HEK293T (cell line): ENCODE measurements at regions not wholly inside any gene's neighbourhood (a gene's known extent, or its start where the extent isn't known, plus 50 kb on each side); places are given as distances from the start of the nearest gene placed in this dataset.
"Not testable (repeated sequence)": the region's sequence is repeated elsewhere in the genome, so short reads cannot be mapped to it uniquely, and the experiment has no call there.

Experiments used
- CTCF ChIA-PET: fragments of 350-600 bp; formaldehyde crosslinking; extraction: SDS; loops from one replicate; lab custom pipeline; 2021; ENCODE audit warnings: antibody characterized with exemption, inconsistent platforms; lab: Yijun Ruan, JAX
- POLR2A ChIA-PET: fragments of 350-600 bp; formaldehyde crosslinking; extraction: SDS; loops from one replicate; lab custom pipeline; 2020; ENCODE audit warnings: antibody characterized with exemption, inconsistent platforms; lab: Yijun Ruan, JAX
- DNase-seq: peaks from one replicate; pipeline ENCODE4 v3.0.0; 2012; ENCODE audit warnings: mixed read lengths; ENCODE audit errors: extremely low spot score
- ARNT ChIP-seq: fragments of 450-650 bp; IDR thresholded peaks from 2 replicates; pipeline ENCODE4 v1.6.1; 2017; ENCODE audit warnings: mild to moderate bottlenecking
- BHLHE40 ChIP-seq: fragments of 450-650 bp; IDR thresholded peaks from 2 replicates; pipeline ENCODE4 v1.6.1; 2016; ENCODE audit warnings: mild to moderate bottlenecking, moderate library complexity, borderline replicate concordance
- CTBP1 ChIP-seq: fragments of 450-650 bp; IDR thresholded peaks from 2 replicates; pipeline ENCODE4 v1.6.1; 2016; ENCODE audit warnings: borderline replicate concordance
- ELF4 ChIP-seq: fragments of 450-650 bp; IDR thresholded peaks from 2 replicates; pipeline ENCODE4 v1.6.1; 2017; ENCODE audit warnings: antibody characterized with exemption
- FOXA1 ChIP-seq: fragments of 450-650 bp; IDR thresholded peaks from 2 replicates; pipeline ENCODE4 v1.6.1; 2016; ENCODE audit warnings: mild to moderate bottlenecking
- FOXK2 ChIP-seq: fragments of 450-650 bp; IDR thresholded peaks from 2 replicates; pipeline ENCODE4 v1.6.1; 2016; ENCODE audit warnings: mild to moderate bottlenecking
- FOXM1 ChIP-seq: fragments of 450-650 bp; IDR thresholded peaks from 2 replicates; pipeline ENCODE4 v1.6.1; 2017; ENCODE audit warnings: mild to moderate bottlenecking, borderline replicate concordance
- HDGF ChIP-seq: fragments of 450-650 bp; IDR thresholded peaks from 2 replicates; pipeline ENCODE4 v1.6.1; 2017; ENCODE audit warnings: antibody characterized with exemption, borderline replicate concordance
- L3MBTL2 ChIP-seq: fragments of 450-650 bp; conservative IDR thresholded peaks from 2 replicates; pipeline ENCODE4 v1.6.1; 2016; ENCODE audit warnings: mild to moderate bottlenecking
- LEF1 ChIP-seq: fragments of 450-650 bp; IDR thresholded peaks from 2 replicates; pipeline ENCODE4 v1.6.1; 2017; ENCODE audit warnings: mild to moderate bottlenecking, borderline replicate concordance
- NFRKB ChIP-seq: fragments of 450-650 bp; IDR thresholded peaks from 2 replicates; pipeline ENCODE4 v1.6.1; 2016; ENCODE audit warnings: mild to moderate bottlenecking, moderate library complexity
- SP1 ChIP-seq: fragments of 450-650 bp; IDR thresholded peaks from 2 replicates; pipeline ENCODE4 v1.6.1; 2017
- SUZ12 ChIP-seq: fragments of 450-650 bp; IDR thresholded peaks from 2 replicates; pipeline ENCODE4 v1.6.1; 2016; ENCODE audit warnings: mild to moderate bottlenecking
- TARDBP ChIP-seq: fragments of 450-650 bp; IDR thresholded peaks from 2 replicates; pipeline ENCODE4 v1.6.1; 2016
- ZNF384 ChIP-seq: fragments of 450-650 bp; IDR thresholded peaks from 2 replicates; pipeline ENCODE4 v1.6.1; 2016
- TF ChIP-seq, protein P1 (sequence below): fragments of 450-650 bp; IDR thresholded peaks from 2 replicates; pipeline ENCODE4 v1.6.1; 2016

DNA sequence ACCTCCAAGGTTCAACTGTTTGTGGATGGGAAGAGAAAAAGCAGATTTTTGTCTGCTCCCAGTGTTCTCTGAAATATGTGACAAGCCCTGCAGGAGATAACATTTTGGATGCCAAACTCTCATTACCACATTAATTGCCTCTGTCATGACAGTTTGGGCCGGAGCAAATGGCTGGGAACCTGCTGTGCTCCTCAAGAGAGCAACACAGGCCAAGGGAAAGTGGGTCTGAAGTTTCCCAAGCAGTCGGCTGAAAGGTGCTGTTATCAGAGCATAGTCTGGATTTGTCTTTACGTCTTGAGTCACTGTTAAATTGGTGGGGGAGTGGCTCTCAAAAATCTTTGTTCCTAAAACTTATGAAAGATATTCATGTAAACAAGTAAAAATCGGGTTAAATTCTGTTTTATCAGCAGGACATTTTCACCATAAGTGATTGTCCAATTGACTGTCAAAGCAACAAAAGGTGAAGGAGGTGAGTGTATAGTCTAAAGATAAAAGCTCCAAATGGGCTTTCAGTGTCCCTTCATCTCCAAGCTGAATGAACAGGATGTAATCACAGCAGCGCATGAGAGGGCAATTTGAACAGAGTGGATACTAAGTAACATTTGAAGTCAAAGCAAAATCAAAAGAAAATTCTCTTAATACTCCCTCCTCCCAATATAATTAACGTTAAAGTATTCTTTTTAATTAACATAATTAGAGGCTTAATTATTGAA is 844.8 kb downstream of the PCDH17 start:
- DNase-seq = no peak
- TF ChIP-seq FOXK2 = no peak
- TF ChIP-seq ELF4 = no peak
- no peak for TF ChIP-seq FOXA1
- TF ChIP-seq TARDBP = no peak
- no peak for TF ChIP-seq LEF1
- TF ChIP-seq FOXM1 = no peak
- TF ChIP-seq ZNF384 = no peak
- no peak for TF ChIP-seq CTBP1
- POLR2A ChIA-PET = no interaction called here
- CTCF ChIA-PET = no interaction called here

DNA sequence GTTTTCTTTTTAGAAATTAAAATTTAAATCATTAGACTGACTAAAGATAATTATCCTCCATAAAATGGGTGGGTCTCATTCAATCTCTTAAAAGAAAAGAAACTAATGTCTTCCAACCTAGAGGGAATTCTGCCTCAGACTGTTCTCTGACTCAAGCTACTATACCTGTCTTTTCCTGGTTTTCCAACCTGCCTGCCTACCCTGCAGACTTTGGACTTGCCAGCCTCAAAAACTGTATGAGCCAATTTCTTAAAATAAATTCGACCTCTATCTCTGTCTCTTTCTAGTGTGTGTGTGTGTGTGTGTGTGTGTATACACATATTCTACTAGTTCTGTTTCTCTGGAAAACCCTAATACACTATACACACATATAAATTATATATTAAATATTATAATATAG is 847.3 kb downstream of the PCDH17 start:
- ChIA-PET POLR2A (no interaction called here), CTCF (no interaction called here)
- no peak for DNase-seq
- TF ChIP-seq LEF1 = no peak
- no peak for TF ChIP-seq FOXK2
- no peak for TF ChIP-seq FOXA1
- no peak for TF ChIP-seq CTBP1
- no peak for TF ChIP-seq SUZ12
- TF ChIP-seq, protein P1, sequence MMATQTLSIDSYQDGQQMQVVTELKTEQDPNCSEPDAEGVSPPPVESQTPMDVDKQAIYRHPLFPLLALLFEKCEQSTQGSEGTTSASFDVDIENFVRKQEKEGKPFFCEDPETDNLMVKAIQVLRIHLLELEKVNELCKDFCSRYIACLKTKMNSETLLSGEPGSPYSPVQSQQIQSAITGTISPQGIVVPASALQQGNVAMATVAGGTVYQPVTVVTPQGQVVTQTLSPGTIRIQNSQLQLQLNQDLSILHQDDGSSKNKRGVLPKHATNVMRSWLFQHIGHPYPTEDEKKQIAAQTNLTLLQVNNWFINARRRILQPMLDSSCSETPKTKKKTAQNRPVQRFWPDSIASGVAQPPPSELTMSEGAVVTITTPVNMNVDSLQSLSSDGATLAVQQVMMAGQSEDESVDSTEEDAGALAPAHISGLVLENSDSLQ = no peak
- no peak for TF ChIP-seq FOXM1
- TF ChIP-seq ARNT = no peak
- no peak for TF ChIP-seq HDGF
- TF ChIP-seq BHLHE40 = no peak
- TF ChIP-seq ELF4 = no peak
- no peak for TF ChIP-seq L3MBTL2
- TF ChIP-seq TARDBP = no peak
- no peak for TF ChIP-seq SP1
- TF ChIP-seq ZNF384 = no peak
- TF ChIP-seq NFRKB = no peak

DNA sequence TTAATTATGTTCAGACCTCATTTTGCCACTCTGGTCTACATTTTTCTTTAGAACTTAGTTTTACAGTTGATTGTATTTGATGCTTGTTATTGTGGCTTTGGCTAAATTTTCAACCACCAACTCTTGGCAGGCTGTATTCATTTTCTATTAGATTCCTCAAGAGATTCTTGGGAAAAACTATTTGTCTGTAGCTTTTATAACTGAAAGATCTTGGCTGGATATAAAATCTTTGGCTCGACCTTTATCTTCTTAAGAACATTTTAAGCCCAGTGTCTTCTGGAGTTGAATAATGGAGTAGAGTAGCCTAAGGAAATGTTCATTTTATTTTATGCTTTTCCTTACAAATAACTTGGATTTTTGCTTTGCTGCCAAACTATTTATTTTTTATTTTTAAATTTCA is 848.5 kb downstream of the PCDH17 start:
- CTCF ChIA-PET = no interaction called here
- POLR2A ChIA-PET = no interaction called here
- TF ChIP-seq SUZ12 = no peak
- no peak for DNase-seq

DNA sequence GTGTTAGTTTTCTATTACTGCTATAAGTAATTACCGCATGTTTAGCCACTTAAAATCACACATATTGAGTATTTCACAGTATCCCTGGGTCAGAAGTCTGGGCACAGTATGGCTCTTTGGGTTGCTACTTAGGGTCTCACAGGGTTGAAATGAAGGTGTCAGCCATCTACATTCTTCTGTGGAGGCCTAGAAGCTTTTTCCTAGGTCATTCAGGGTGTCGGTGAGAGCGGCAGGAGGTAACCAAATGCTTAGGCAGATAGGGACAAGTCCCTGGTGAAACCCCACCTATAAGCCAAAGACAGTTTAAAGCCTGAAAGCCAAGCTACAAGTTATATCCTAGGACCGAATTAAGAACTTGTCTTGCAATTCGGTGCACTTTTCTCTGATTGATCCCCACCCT is 856.7 kb downstream of the PCDH17 start:
- TF ChIP-seq HDGF (no peak), ZNF384 (no peak), SUZ12 (no peak), BHLHE40 (no peak), ELF4 (no peak), LEF1 (no peak), FOXK2 (no peak), FOXM1 (no peak), NFRKB (no peak), CTBP1 (no peak), FOXA1 (no peak), L3MBTL2 (no peak), SP1 (no peak), ARNT (no peak), TARDBP (no peak)
- TF ChIP-seq, protein P1 = no peak
- CTCF ChIA-PET = no interaction called here
- POLR2A ChIA-PET = no interaction called here
- DNase-seq = no peak

DNA sequence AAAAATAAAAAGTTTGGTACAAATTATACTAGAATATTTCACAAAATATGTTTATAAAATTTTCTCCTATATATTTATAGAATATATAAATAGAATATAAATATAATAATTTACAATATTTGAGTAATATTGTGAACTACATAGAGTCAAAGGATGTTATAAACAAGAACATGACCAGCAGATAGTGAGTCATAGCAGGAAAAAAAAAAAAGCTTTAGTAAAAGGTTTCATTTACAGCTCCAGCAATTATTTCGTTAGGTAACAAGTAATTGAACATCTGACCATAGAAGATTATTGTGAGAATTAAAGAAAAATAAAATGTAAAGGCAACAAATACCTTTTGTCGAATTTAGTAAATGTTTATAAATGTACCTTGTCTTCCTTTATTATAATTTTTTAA is 864.1 kb downstream of the PCDH17 start:
- ChIA-PET POLR2A (no interaction called here), CTCF (no interaction called here)
- DNase-seq = no peak
- TF ChIP-seq FOXK2 (no peak), TARDBP (no peak), NFRKB (no peak), ELF4 (no peak), ARNT (no peak), SUZ12 (no peak), SP1 (no peak), FOXA1 (no peak), L3MBTL2 (no peak), FOXM1 (no peak), ZNF384 (no peak), CTBP1 (no peak), LEF1 (no peak), HDGF (no peak)

DNA sequence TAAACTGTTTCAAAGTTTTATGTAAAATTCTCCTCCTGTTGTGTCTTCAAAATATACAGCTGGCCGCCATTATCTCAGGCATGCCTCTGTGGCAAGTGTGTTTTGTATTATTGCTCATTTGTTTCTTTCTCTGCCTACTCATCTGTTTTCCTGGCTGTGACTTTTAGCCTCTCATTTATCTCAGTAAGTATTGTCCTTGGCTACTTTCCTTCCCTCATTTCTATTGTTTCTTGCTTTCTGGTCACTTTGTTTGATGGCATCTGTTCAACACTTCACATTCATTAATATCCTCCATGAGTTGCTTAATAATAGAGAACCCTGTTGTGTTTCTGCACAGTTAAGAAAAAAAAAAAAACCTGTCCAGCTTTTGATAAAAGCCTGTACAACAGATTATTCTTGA is 869.4 kb downstream of the PCDH17 start:
- DNase-seq = no peak
- CTCF ChIA-PET = no interaction called here
- POLR2A ChIA-PET = no interaction called here
- TF ChIP-seq FOXM1 (no peak), NFRKB (no peak), FOXK2 (no peak), ZNF384 (no peak), HDGF (no peak), FOXA1 (no peak), CTBP1 (no peak), ARNT (no peak), SP1 (no peak), LEF1 (no peak), TARDBP (no peak), L3MBTL2 (no peak), BHLHE40 (no peak), ELF4 (no peak), SUZ12 (no peak)
- TF ChIP-seq, protein P1 = no peak

DNA sequence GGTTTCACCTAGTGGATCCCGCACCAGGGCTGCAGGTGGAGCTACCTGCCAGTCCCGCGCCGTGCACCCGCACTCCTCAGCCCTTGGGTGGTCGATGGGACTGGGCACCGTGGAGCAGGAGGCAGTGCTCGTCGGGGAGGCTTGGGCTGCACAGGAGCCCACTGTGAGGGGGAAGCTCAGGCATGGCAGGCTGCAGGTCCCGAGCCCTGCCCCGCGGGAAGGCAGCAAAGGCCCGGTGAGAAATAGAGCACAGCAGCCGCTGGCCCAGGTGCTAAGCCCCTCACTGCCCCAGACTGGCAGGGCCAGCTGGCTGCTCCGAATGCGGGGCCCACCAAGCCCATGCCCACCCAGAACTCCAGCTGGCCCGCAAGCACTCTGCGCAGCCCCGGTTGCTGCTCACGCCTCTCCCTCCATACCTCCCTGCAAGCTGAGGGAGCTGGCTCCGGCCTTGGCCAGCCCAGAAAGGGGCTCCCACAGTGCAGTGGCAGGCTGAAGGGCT is 872.7 kb downstream of the PCDH17 start:
- DNase-seq, POLR2A ChIA-PET, CTCF ChIA-PET: not testable (repeated sequence)

DNA sequence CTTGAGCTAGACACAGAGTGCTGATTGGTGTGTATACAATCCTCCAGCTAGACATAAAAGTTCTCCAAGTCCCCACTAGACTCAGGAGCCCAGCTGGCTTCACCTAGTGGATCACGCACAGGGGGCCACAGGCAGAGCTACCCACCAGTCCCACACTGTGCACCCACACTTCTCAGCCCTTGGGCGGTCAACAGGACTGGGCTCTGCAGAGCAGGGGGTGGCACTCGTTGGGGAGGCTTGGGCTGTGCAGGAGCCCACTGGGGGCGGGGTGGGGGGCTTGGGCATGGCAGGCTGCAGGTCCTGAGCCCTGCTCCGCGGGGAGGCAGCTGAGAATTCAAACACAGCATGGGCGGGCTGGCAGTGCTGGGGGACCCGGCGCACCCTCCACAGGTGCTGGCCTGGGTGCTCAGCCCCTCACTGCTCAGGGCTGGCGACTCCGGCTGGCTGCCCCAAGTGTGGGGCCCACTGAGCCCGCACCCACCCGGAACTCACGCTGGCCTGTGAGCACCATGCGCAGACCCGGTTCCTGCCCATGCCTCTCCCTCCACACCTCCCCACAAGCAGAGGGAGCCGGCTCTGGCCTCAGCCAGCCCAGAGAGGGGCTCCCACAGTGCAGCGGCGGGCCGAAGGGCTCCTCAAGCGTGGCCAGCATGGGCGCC is 873.8 kb downstream of the PCDH17 start:
- DNase-seq, CTCF ChIA-PET, POLR2A ChIA-PET: not testable (repeated sequence)
